ENCODE measurements at regions not wholly inside any gene's neighbourhood (a gene's known extent, or its start where the extent isn't known, plus 50 kb on each side); places are given as distances from the start of the nearest gene placed in this dataset.

- TF ChIP-seq PHF8 (IDR thresholded peaks at IDR 0.05; ENCODE audit: borderline replicate concordance, low read depth): no peak
- no peak for TF ChIP-seq RCOR1 (IDR thresholded peaks at IDR 0.05; ENCODE audit: low read depth, low read length)
- TF ChIP-seq CEBPB (IDR thresholded peaks at IDR 0.05): no peak
- no peak for TF ChIP-seq RAD21 (conservative IDR thresholded peaks at IDR 0.05 in 1 of 2, IDR thresholded peaks at IDR 0.05 in 1 of 2)
- TF ChIP-seq ESRRA (IDR thresholded peaks at IDR 0.05; ENCODE audit: borderline replicate concordance, low read length): no peak
- TF ChIP-seq NR3C1 (IDR thresholded peaks at IDR 0.05): no peak
- TF ChIP-seq KDM5A (IDR thresholded peaks at IDR 0.05): no peak
- TF ChIP-seq CTCF (IDR thresholded peaks at IDR 0.05): no peak
- no peak for TF ChIP-seq POLR2A (IDR thresholded peaks at IDR 0.05; ENCODE audit: low read length)
- TF ChIP-seq CHD2 (IDR thresholded peaks at IDR 0.05; ENCODE audit: low read length, partially characterized antibody): no peak
- no peak for TF ChIP-seq MAX (IDR thresholded peaks at IDR 0.05)
- no peak for TF ChIP-seq SREBF2 (IDR thresholded peaks at IDR 0.05)
Observed at GRCh38 chr7:121730869-121731268, 142.1 kb upstream of the PTPRZ1 start.
